ENCODE measurements at regions not wholly inside any gene's neighbourhood (a gene's known extent, or its start where the extent isn't known, plus 50 kb on each side); places are given as distances from the start of the nearest gene placed in this dataset.

DNA sequence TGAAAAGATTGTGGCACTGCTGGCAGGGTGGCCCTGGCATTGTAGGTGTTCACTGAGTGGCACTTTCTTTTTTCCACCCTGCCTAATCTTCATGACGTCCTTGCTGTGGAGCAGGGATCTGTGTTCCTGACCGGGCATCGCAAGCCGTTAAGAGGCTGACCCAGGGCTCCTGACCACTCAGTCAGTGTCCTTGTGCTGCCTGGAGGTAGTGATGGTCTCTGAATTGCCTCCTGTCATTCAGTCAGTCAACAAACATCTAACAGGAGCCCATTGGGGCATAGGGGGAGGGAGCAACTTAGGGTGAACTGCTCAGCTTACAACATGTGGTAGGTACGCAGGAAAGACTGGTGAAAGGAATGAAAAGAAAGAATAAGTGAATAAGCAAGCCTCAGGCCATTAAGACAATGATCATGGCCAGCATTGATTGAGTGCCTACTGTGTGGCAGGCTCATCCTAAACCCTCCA lies 152.0 kb downstream of the CEBPB start:
- H3K27ac Mint-ChIP-seq (ENCODE audit: unreplicated experiment) = no peak overlapping the region
- no peak for DNase-seq (ENCODE audit: extremely low spot score, unreplicated experiment)
- no peaks in the 10 kb centered on the region for H3K36me3 Mint-ChIP-seq (ENCODE audit: unreplicated experiment)
- no peak overlapping the region for H3K4me3 Mint-ChIP-seq (ENCODE audit: unreplicated experiment)
- TF ChIP-seq, protein P1, sequence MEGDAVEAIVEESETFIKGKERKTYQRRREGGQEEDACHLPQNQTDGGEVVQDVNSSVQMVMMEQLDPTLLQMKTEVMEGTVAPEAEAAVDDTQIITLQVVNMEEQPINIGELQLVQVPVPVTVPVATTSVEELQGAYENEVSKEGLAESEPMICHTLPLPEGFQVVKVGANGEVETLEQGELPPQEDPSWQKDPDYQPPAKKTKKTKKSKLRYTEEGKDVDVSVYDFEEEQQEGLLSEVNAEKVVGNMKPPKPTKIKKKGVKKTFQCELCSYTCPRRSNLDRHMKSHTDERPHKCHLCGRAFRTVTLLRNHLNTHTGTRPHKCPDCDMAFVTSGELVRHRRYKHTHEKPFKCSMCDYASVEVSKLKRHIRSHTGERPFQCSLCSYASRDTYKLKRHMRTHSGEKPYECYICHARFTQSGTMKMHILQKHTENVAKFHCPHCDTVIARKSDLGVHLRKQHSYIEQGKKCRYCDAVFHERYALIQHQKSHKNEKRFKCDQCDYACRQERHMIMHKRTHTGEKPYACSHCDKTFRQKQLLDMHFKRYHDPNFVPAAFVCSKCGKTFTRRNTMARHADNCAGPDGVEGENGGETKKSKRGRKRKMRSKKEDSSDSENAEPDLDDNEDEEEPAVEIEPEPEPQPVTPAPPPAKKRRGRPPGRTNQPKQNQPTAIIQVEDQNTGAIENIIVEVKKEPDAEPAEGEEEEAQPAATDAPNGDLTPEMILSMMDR (IDR thresholded peaks at IDR 0.05) = no peak
- H3K4me1 Mint-ChIP-seq (ENCODE audit: unreplicated experiment) = peaks cover 21% of the 10 kb centered on the region
- H3K9me3 Mint-ChIP-seq (ENCODE audit: unreplicated experiment) = no peaks in the 10 kb centered on the region
- H3K27me3 Mint-ChIP-seq (ENCODE audit: unreplicated experiment) = no peaks in the 10 kb centered on the region

DNA sequence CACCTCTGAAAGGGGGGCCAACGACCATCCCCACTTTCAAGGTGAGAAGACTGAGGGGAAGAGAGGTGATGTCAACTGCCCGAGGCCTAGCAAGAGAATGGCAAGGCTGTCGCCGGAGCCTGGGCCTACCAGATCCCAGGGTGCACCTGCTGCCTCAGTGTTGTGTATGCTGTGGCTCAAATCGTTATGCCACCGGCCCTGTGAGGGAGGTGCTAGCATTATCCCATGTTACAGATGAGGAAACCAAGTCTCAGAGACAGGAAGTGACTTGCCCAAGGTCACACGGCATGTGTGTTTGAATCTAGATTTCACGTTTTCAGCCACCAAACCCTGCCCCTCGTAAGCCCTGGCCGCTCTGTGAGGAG lies 152.5 kb downstream of the CEBPB start:
- Mint-ChIP-seq H3K36me3 (ENCODE audit: unreplicated experiment) (no peaks in the 10 kb centered on the region), H3K9me3 (ENCODE audit: unreplicated experiment) (no peaks in the 10 kb centered on the region), H3K27me3 (ENCODE audit: unreplicated experiment) (no peaks in the 10 kb centered on the region), H3K4me1 (ENCODE audit: unreplicated experiment) (peaks cover 21% of the 10 kb centered on the region), H3K4me3 (ENCODE audit: unreplicated experiment) (no peak overlapping the region), H3K27ac (ENCODE audit: unreplicated experiment) (no peak overlapping the region)
- no peak for DNase-seq (ENCODE audit: extremely low spot score, unreplicated experiment)
- TF ChIP-seq, protein P1 (IDR thresholded peaks at IDR 0.05) = no peak

DNA sequence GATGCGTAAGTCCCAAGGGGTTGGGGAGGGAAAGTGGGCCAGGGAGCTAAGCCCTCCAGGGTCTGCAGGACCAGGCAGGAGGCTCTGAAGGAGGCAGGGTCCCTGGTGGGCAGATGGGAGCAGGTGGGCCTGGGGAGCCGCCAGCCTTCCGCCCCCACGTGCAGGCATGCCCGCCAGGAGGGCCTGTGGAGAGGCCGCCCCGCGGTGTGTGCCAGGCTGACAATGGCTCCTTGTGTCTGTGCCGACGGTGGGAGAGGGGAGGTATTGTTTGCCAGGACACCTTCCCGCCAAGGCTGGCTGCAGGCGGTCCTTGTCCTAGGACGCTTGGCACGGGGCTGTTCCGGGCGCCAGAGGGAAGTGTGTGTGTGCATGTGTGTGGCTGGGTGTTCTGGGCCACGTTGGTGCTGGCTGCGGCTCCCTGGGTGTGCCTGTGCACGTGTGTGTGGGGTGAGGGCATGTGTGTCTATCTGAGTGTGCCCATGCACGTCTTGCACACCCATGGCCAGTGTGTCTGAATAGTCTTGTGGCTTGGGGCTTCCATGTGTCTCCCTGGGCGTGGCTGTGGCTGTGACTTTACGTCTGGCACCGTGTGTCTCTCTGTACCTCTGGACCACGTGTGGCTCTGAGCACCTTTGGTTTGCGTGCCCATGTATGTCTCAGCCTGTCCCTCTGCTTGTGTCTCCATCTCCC lies 153.0 kb downstream of the CEBPB start:
- TF ChIP-seq, protein P1 (IDR thresholded peaks at IDR 0.05) = no peak
- no peak overlapping the region for H3K27ac Mint-ChIP-seq (ENCODE audit: unreplicated experiment)
- no peak overlapping the region for H3K4me3 Mint-ChIP-seq (ENCODE audit: unreplicated experiment)
- H3K36me3 Mint-ChIP-seq (ENCODE audit: unreplicated experiment) = no peaks in the 10 kb centered on the region
- no peaks in the 10 kb centered on the region for H3K9me3 Mint-ChIP-seq (ENCODE audit: unreplicated experiment)
- peaks cover 21% of the 10 kb centered on the region for H3K4me1 Mint-ChIP-seq (ENCODE audit: unreplicated experiment)
- DNase-seq (ENCODE audit: extremely low spot score, unreplicated experiment) = no peak
- no peaks in the 10 kb centered on the region for H3K27me3 Mint-ChIP-seq (ENCODE audit: unreplicated experiment)

DNA sequence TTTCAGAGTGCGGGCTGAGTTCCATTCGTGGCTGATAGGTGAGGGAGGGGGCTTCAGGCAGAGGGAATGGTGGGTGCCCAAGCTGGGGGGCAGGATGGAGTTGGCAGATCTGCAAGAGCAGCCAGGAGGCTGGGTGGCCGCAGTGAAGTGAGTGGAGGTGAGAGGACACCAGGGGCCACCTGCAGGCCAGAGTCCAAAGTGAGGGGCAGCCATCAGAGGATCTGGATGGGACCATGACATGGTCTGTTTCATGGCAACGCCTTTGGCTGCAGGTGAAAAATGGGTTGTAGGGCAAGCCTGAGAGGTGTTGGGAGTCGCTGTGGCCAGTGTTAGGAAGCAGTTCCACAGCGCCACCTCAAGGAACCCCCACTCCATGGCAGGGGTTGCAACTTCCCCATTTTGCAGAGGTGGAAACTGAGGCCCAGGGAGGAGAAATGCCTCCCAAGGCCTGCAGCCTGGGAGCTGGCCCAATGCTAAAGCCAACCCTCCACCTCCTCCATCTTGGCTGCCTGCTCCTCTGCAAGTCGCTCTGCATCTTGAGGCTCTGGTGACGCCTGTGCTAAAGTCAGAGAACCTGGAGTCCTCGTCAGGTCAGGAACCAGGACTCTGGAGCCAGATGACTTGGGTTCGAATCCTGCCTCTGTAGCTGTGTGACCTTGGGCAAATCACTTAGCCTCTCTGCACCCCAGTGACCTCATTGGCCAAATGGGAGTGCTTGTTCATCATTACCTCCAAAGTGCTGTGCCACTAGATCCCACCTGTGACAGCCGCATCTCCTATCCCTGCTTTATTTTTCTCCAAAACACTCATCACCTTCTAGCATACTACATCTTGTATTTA lies 153.8 kb downstream of the CEBPB start:
- DNase-seq (ENCODE audit: extremely low spot score, unreplicated experiment) = no peak
- TF ChIP-seq, protein P1 (IDR thresholded peaks at IDR 0.05) = peak; percentile 14
- Mint-ChIP-seq H3K4me3 (ENCODE audit: unreplicated experiment) (no peak overlapping the region), H3K4me1 (ENCODE audit: unreplicated experiment) (peaks cover 16% of the 10 kb centered on the region), H3K36me3 (ENCODE audit: unreplicated experiment) (no peaks in the 10 kb centered on the region), H3K9me3 (ENCODE audit: unreplicated experiment) (no peaks in the 10 kb centered on the region), H3K27ac (ENCODE audit: unreplicated experiment) (no peak overlapping the region), H3K27me3 (ENCODE audit: unreplicated experiment) (no peaks in the 10 kb centered on the region)

DNA sequence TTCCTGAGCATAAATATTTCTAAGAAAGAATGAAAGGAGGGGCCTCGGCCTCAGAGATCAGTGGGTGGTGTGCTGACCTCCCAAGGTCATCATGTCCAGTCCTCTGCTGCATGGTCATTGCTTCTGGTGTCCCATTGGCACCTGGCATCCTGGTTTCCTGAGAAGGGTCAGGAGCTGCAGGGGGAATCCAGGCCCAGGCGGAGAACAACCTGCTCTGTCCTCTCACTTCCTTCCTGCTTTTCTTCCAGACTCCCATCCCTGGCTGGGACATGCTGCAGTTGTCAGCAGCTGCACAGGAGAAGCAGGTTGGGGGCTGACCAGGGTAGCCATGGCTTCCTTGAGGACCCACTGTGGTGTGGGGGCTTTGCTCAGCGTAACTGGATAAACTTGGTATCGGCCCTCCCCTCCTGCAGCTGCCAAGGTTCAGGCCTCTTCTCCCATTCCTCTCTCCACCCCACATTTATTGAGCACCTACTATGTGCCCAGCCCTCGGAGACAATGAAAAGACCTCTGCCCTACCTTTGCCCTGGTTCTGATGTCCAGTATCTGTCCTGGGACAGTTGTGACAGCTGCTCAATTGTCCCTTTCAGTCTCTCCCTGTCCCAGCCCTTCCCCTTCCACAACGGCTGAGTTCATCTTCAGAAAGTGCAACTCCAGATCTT lies 155.2 kb downstream of the CEBPB start:
- Mint-ChIP-seq H3K4me3 (ENCODE audit: unreplicated experiment) (no peak overlapping the region), H3K27ac (ENCODE audit: unreplicated experiment) (peak overlapping the region; percentile 72), H3K36me3 (ENCODE audit: unreplicated experiment) (no peaks in the 10 kb centered on the region), H3K9me3 (ENCODE audit: unreplicated experiment) (no peaks in the 10 kb centered on the region), H3K27me3 (ENCODE audit: unreplicated experiment) (no peaks in the 10 kb centered on the region), H3K4me1 (ENCODE audit: unreplicated experiment) (peaks cover 11% of the 10 kb centered on the region)
- TF ChIP-seq, protein P1 (IDR thresholded peaks at IDR 0.05) = no peak
- DNase-seq (ENCODE audit: extremely low spot score, unreplicated experiment) = no peak
